Mesenchymal stem cell (in vitro differentiated cells and primary cell): ENCODE measurements at regions not wholly inside any gene's neighbourhood (a gene's known extent, or its start where the extent isn't known, plus 50 kb on each side); places are given as distances from the start of the nearest gene placed in this dataset.

ENCODE experiments used
- DNase-seq: peaks from one replicate; pipeline ENCODE4 v3.0.0-alpha.2; 2013
- H2AFZ ChIP-seq: one replicate; pipeline ENCODE4 v1.6.1; 2013; ENCODE audit warnings: low read depth, mild to moderate bottlenecking, control low read depth, inconsistent platforms, low read length, moderate library complexity
- H2AK5ac ChIP-seq: 2 replicates; pipeline ENCODE4 v1.6.1; 2013; ENCODE audit warnings: low read length, moderate library complexity, mild to moderate bottlenecking, inconsistent platforms; ENCODE audit not compliant: severe bottlenecking
- H2BK120ac ChIP-seq: one replicate; pipeline ENCODE4 v1.6.1; 2013; ENCODE audit warnings: low read depth, mild to moderate bottlenecking, inconsistent platforms, low read length, moderate library complexity
- H2BK12ac ChIP-seq, 2 experiments: one replicate each; pipeline ENCODE4 v1.6.1; 2013; ENCODE audit warnings: inconsistent platforms in 2 of 2, low read length in 2 of 2, mild to moderate bottlenecking in 2 of 2, moderate library complexity in 2 of 2, control low read depth in 1 of 2
- H2BK15ac ChIP-seq: one replicate; pipeline ENCODE4 v1.6.1; 2013; ENCODE audit warnings: mild to moderate bottlenecking, low read depth, inconsistent platforms; ENCODE audit not compliant: poor library complexity, severe bottlenecking
- H2BK5ac ChIP-seq: 2 replicates; pipeline ENCODE4 v1.6.1; 2013; ENCODE audit warnings: low read depth, mild to moderate bottlenecking, low read length, control low read depth, inconsistent platforms; ENCODE audit not compliant: poor library complexity, severe bottlenecking
- H3K14ac ChIP-seq, 2 experiments: one replicate each; pipeline ENCODE4 v1.6.1; 2013; ENCODE audit warnings: inconsistent platforms in 2 of 2, low read length in 2 of 2, control low read depth in 1 of 2, mild to moderate bottlenecking in 1 of 2, moderate library complexity in 1 of 2
- H3K18ac ChIP-seq, 2 experiments: one replicate each; pipeline ENCODE4 v1.6.1; 2013; ENCODE audit warnings: inconsistent platforms in 2 of 2, low read length in 2 of 2, control low read depth in 1 of 2, low read depth in 1 of 2, mild to moderate bottlenecking in 1 of 2
- H3K23ac ChIP-seq, 2 experiments: one replicate each; pipeline ENCODE4 v1.6.1; 2013; ENCODE audit warnings: inconsistent platforms in 2 of 2, low read length in 2 of 2, mild to moderate bottlenecking in 2 of 2, moderate library complexity in 2 of 2, control low read depth in 1 of 2
- H3K27ac ChIP-seq: 2 replicates; pipeline ENCODE4 v1.5.1; 2013; ENCODE audit warnings: mild to moderate bottlenecking, moderate library complexity, low read length, control low read depth, inconsistent platforms; ENCODE audit not compliant: poor library complexity, severe bottlenecking
- H3K27me3 ChIP-seq, 2 experiments: 2 replicates each; pipeline versions ENCODE4 v1.6.1 to v1.7.0; 2013; ENCODE audit warnings: low read length in 2 of 2, mild to moderate bottlenecking in 2 of 2, moderate library complexity in 2 of 2, control low read depth in 1 of 2, inconsistent platforms in 1 of 2; ENCODE audit not compliant: control insufficient read depth in 1 of 2, insufficient read depth in 1 of 2
- H3K36me3 ChIP-seq, 2 experiments: 2 replicates each; pipeline versions ENCODE4 v1.6.1 to v1.7.0; 2013; ENCODE audit warnings: low read length in 2 of 2, control low read depth in 1 of 2, inconsistent platforms in 1 of 2, low read depth in 1 of 2, mild to moderate bottlenecking in 1 of 2; ENCODE audit not compliant: insufficient read depth in 2 of 2, control insufficient read depth in 1 of 2
- H3K4ac ChIP-seq, 2 experiments: one replicate each; pipeline ENCODE4 v1.6.1; 2013; ENCODE audit warnings: inconsistent platforms in 2 of 2, low read length in 2 of 2, mild to moderate bottlenecking in 2 of 2, moderate library complexity in 2 of 2, control low read depth in 1 of 2, low read depth in 1 of 2
- H3K4me1 ChIP-seq: 2 replicates; pipeline ENCODE4 v1.6.1; 2013; ENCODE audit warnings: low read depth, low read length, control low read depth; ENCODE audit not compliant: control insufficient read depth, insufficient read depth
- H3K4me2 ChIP-seq: 2 replicates; pipeline ENCODE4 v1.6.1; 2013; ENCODE audit warnings: low read length, mild to moderate bottlenecking, inconsistent platforms; ENCODE audit not compliant: poor library complexity, severe bottlenecking
- H3K4me3 ChIP-seq, 2 experiments: 2 replicates each; pipeline versions ENCODE4 v1.5.1 to v1.7.0; 2013; ENCODE audit warnings: low read length in 2 of 2, mild to moderate bottlenecking in 2 of 2, control low read depth in 1 of 2, low read depth in 1 of 2; ENCODE audit not compliant: insufficient read depth in 1 of 2
- H3K79me1 ChIP-seq: replicated peaks from 2 replicates; pipeline ENCODE4 v1.6.1; 2013; ENCODE audit warnings: mild to moderate bottlenecking, control low read depth, low read length, inconsistent platforms; ENCODE audit not compliant: poor library complexity, severe bottlenecking
- H3K9ac ChIP-seq: 2 replicates; pipeline ENCODE4 v1.7.0; 2013; ENCODE audit warnings: mild to moderate bottlenecking, low read length, moderate library complexity
- H3K9me3 ChIP-seq: 2 replicates; pipeline ENCODE4 v1.7.0; 2013; ENCODE audit warnings: mild to moderate bottlenecking, low read length; ENCODE audit not compliant: control insufficient read depth
- H4K8ac ChIP-seq: one replicate; pipeline ENCODE4 v1.6.1; 2013; ENCODE audit warnings: inconsistent platforms, mild to moderate bottlenecking, low read length, moderate library complexity
- H4K91ac ChIP-seq: one replicate; pipeline ENCODE4 v1.6.1; 2013; ENCODE audit warnings: mild to moderate bottlenecking, low read length, inconsistent platforms
- WGBS: methylation state at CpG from one replicate; pipeline ENCODE4 v1.1.7; 2013; ENCODE audit warnings: mixed read lengths; 5-methylcytosine and 5-hydroxymethylcytosine counted together

DNA sequence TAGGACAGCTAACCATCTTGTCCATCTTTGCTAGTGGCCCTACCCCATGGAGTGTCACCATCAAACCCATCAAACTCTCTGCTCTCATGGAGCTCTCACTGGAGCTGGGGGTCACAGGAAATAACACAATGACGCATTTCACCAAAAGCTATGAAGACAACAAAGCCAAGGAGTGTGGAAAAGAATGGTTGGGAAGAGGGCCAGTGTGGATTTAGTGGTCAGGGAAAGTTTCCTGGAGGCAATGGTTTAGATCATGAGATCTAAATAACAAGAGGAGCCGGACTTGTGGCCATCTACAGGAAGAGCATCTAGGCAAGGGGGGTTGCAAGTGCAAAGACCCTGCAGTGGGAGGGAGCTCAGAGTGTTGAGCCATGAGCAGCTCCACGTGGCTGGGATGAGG is 189.5 kb downstream of the BMP7 start:
- no peaks in the 10 kb centered on the region for H3K79me1 ChIP-seq
- no peak overlapping the region for H2BK120ac ChIP-seq
- H3K14ac ChIP-seq = no peak overlapping the region
- no peak overlapping the region for H2AK5ac ChIP-seq
- H3K9me3 ChIP-seq = peaks cover 34% of the 10 kb centered on the region
- H3K23ac ChIP-seq = no peak overlapping the region
- peak overlapping the region in 1 of 2 experiments; percentile 47 for H2BK12ac ChIP-seq
- no peak overlapping the region for H3K27ac ChIP-seq
- H2AFZ ChIP-seq = no peak overlapping the region
- peaks cover 0 to 34% of the 10 kb centered on the region in 2 experiments for H3K27me3 ChIP-seq
- no peak overlapping the region for H3K9ac ChIP-seq
- H3K18ac ChIP-seq = peak overlapping the region in 1 of 2 experiments; percentile 28
- H3K4ac ChIP-seq = peak overlapping the region; percentile 19 to 41
- peaks cover 6% of the 10 kb centered on the region for H3K4me1 ChIP-seq
- no peaks in the 10 kb centered on the region for H3K36me3 ChIP-seq
- H4K8ac ChIP-seq = peak overlapping the region; percentile 19
- no peak overlapping the region for H3K4me3 ChIP-seq
- no peak overlapping the region for H2BK15ac ChIP-seq
- H3K4me2 ChIP-seq = no peak overlapping the region
- no peak overlapping the region for H2BK5ac ChIP-seq
- WGBS = 91% methylated on average over 3 of the region's 3 CpGs
- peak overlapping the region; percentile 14 for H4K91ac ChIP-seq
- DNase-seq = no peak

DNA sequence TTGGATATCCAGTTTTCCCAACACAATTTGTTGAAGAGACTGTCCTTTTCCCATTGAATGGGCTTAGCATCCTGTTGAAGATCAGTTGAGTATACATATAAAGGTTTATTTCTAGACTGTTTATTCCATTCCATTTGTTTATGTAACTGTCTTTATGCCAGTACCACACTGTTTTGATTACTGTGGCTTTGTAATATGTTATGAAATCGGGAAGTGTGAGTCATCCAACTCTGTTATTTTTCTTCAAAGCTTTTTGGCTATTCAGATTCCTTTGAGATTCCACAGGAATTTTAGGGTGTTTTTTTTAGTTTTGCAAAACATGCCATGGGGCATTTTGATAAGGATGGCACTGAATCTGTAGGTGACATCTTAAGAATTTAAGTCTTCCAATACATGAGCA is 188.3 kb downstream of the BMP7 start:
- H3K4me3 ChIP-seq = no peak overlapping the region
- H2AK5ac ChIP-seq = no peak overlapping the region
- H4K91ac ChIP-seq = no peak overlapping the region
- no peak overlapping the region for H3K4ac ChIP-seq
- H3K9ac ChIP-seq = no peak overlapping the region
- peaks cover 4% of the 10 kb centered on the region for H3K4me1 ChIP-seq
- H3K14ac ChIP-seq = no peak overlapping the region
- H3K23ac ChIP-seq = no peak overlapping the region
- 29% methylated on average over 1 of the region's 1 CpG for WGBS
- no peak overlapping the region for H2BK5ac ChIP-seq
- H3K36me3 ChIP-seq = no peaks in the 10 kb centered on the region
- no peaks in the 10 kb centered on the region for H3K79me1 ChIP-seq
- H2BK15ac ChIP-seq = no peak overlapping the region
- no peak overlapping the region for H3K4me2 ChIP-seq
- no peak overlapping the region for H3K18ac ChIP-seq
- peaks cover 34% of the 10 kb centered on the region for H3K9me3 ChIP-seq
- peak; percentile 75 for DNase-seq
- no peak overlapping the region for H2BK12ac ChIP-seq
- H2BK120ac ChIP-seq = no peak overlapping the region
- H3K27ac ChIP-seq = no peak overlapping the region
- H3K27me3 ChIP-seq = peaks cover 0 to 28% of the 10 kb centered on the region in 2 experiments
- H2AFZ ChIP-seq = no peak overlapping the region
- H4K8ac ChIP-seq = no peak overlapping the region

DNA sequence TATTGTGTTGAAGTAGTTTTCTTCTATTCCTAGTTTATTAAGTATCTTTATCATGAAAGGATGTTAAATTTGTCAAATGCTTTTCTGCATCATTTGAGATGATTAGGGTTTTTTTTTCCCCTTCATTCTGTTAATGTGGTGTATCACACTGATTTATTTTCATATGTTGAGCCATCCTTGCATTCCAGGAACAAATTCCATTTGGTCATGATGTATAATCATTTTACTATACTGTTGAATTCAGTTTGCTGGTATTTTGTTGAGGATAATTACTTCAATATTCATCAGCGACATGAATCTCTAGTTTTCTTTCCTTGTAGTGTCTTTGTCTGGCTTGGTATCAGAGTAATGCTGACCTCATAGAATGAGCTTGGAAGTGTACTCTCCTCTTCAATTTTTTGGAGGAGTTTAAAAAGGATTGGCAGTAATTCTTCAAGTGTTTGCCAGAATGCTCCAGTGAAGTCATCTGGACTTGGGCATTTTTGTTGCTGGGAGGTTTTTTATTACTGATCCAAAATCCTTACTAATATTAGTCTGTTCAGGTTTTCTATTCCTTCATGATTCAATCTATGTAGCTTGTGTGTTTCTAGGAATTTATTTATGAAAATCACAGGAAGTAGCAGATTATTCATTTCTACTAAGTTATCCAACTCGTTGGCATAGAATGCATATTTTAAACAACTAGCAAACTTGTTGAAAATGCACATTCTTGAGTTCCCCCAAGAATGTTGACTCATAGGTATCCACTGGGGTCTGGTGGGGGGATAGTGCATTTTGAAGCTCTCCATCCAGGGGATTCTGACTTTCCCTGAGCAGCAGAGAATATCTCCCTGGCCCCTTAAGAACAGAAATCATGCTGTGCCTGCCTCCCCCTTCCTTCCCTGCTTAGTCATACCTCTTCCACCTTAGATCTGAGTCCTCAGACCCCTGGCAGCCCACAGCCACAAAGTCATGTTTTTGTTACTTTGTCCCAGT is 187.1 kb downstream of the BMP7 start:
- H3K18ac ChIP-seq = no peak overlapping the region
- H3K4me2 ChIP-seq = no peak overlapping the region
- no peak for DNase-seq
- peak overlapping the region; percentile 52 for H3K27ac ChIP-seq
- no peak overlapping the region for H4K8ac ChIP-seq
- H2AFZ ChIP-seq = no peak overlapping the region
- H3K79me1 ChIP-seq = no peaks in the 10 kb centered on the region
- no peak overlapping the region for H4K91ac ChIP-seq
- no peak overlapping the region for H2BK12ac ChIP-seq
- H2BK5ac ChIP-seq = no peak overlapping the region
- H3K4me3 ChIP-seq = no peak overlapping the region
- H3K9ac ChIP-seq = no peak overlapping the region
- H3K36me3 ChIP-seq = no peaks in the 10 kb centered on the region
- H2AK5ac ChIP-seq = no peak overlapping the region
- H3K4ac ChIP-seq = no peak overlapping the region
- peaks cover 34% of the 10 kb centered on the region for H3K9me3 ChIP-seq
- H3K27me3 ChIP-seq = peaks cover 0 to 23% of the 10 kb centered on the region in 2 experiments
- no peak overlapping the region for H2BK120ac ChIP-seq
- no peak overlapping the region for H3K14ac ChIP-seq
- H3K23ac ChIP-seq = no peak overlapping the region
- 92% methylated on average over 1 of the region's 2 CpGs for WGBS
- H2BK15ac ChIP-seq = no peak overlapping the region
- H3K4me1 ChIP-seq = peaks cover 2% of the 10 kb centered on the region

- H3K9me3 ChIP-seq = peaks cover 30% of the 10 kb centered on the region
- DNase-seq = peak; percentile 64
- no peak overlapping the region for H3K9ac ChIP-seq
- no peak overlapping the region for H2BK120ac ChIP-seq
- no peak overlapping the region for H2BK5ac ChIP-seq
- no peak overlapping the region for H3K18ac ChIP-seq
- H3K4me3 ChIP-seq = no peak overlapping the region
- no peak overlapping the region for H2BK15ac ChIP-seq
- H3K4me2 ChIP-seq = no peak overlapping the region
- H3K23ac ChIP-seq = no peak overlapping the region
- H3K4me1 ChIP-seq = peaks cover 2% of the 10 kb centered on the region
- H2BK12ac ChIP-seq = no peak overlapping the region
- H3K79me1 ChIP-seq = no peaks in the 10 kb centered on the region
- H2AFZ ChIP-seq = no peak overlapping the region
- H3K27me3 ChIP-seq = peaks cover 0 to 27% of the 10 kb centered on the region in 2 experiments
- H2AK5ac ChIP-seq = no peak overlapping the region
- no peak overlapping the region for H3K14ac ChIP-seq
- no peak overlapping the region for H4K8ac ChIP-seq
- H4K91ac ChIP-seq = no peak overlapping the region
- no peak overlapping the region for H3K4ac ChIP-seq
- H3K36me3 ChIP-seq = no peaks in the 10 kb centered on the region
- no peak overlapping the region for H3K27ac ChIP-seq
These were observed 185.6 kb downstream of the BMP7 start for GRCh38 chr20:57080796-57081195.
